H1 (cell line): ENCODE measurements at regions not wholly inside any gene's neighbourhood (a gene's known extent, or its start where the extent isn't known, plus 50 kb on each side); places are given as distances from the start of the nearest gene placed in this dataset.

Experiments
- CTBP2 ChIP-seq: IDR thresholded peaks from 2 replicates; pipeline ENCODE4 v1.7.0; 2011; ENCODE audit warnings: borderline replicate concordance, mild to moderate bottlenecking, moderate library complexity, mixed read lengths, low read length; ENCODE audit not compliant: insufficient read depth, insufficient read length
- POLR2A ChIP-seq, 2 experiments: IDR thresholded peaks; 1 replicate in 1 of 2; 2 replicates in 1 of 2; pipeline ENCODE4 v1.6.1; 2011; ENCODE audit warnings: low read depth in 2 of 2, low read length in 2 of 2, mild to moderate bottlenecking in 2 of 2; ENCODE audit errors: control extremely low read depth in 1 of 2

- TF ChIP-seq POLR2A (IDR thresholded peaks at IDR 0.05; ENCODE audit: control extremely low read depth in 1 of 2, low read depth in 2 of 2, low read length in 2 of 2): no peak
- no peak for TF ChIP-seq CTBP2
Measured at GRCh38 chr2:149781263-149781808, 193.8 kb upstream of the MMADHC start (continued).
